Fibroblast of skin of scalp (primary cell): ENCODE measurements at regions not wholly inside any gene's neighbourhood (a gene's known extent, or its start where the extent isn't known, plus 50 kb on each side); places are given as distances from the start of the nearest gene placed in this dataset.

Experiments
- DNase-seq: peaks from one replicate; pipeline ENCODE4 v3.0.0-alpha.2; 2013

DNA sequence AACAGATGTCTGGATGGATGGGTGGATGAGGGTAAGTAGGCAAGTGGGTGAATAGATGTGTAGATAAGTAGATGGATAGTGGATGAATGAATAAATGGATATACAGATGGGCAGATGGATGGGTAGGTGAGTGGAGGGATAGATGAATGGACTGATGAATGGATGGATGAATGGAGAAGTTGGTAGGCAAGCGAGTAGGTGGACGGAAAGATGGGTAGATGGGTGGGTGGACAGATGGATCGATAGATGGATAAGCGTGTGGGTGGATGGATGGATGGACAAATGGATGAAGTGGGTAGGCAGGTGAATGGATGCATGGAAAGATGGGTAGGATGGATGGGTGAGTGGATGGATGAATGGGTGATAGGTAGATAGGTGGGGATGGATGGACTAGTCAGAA, 393.2 kb downstream of the SHANK2 start:
- DNase-seq = no peak

DNA sequence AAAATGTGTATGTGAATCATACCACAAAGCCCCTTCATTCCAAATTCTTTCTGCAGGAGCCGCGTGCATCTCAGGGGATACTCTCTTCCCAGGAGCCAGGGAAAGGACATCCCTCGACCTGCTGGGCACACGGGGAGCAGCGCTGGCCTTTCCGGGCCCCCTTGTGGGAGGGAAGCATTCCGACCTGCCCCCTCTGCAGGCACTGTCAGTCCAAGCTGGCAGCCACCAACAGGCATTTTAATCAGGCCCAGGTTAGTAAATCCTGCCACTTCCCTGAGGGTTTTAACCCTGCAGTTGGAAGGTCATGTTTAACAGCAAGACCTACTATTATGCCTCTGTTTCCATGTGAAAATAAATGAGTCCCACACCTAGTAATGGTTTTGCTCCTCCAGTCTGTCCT, 391.5 kb downstream of the SHANK2 start:
- no peak for DNase-seq

DNA sequence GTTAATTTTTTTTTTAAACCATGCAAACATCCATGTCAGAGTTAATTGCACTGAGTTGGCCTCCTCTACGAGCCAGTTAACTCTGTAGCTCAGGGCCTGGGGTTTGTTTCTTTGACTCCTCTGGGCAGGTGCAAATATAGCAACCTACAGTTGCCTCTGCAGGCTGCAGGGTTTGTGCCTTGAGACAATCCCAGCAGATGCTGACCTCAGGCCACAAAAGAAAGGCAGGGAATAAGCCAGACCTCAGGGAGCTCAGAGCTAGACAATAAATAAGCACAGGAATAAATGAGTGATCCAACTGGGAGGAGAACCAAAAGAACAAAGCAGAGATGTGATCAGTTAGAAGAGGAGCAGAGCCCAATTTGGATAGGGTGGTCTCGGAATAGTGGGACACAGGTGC, 390.8 kb downstream of the SHANK2 start:
- no peak for DNase-seq

DNA sequence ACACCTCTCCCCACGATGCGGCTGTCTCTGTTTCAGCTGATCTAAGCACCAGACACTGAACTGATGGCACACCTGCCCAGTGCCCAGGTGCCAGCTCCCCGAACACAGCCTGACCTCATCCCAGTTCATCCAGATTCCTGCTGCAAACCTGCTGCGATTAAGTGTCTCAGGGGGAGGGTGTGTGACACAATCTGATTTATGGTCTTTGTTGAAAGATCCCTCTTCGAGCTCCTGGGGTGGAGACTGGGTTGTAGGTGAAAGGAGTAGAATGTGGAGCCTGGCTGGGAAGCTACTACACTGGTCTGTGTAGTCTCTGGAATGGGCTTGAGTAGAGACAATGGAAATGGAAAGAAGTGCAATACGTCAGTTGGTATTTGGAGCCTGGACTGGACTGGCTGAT, 390.3 kb downstream of the SHANK2 start:
- no peak for DNase-seq

DNA sequence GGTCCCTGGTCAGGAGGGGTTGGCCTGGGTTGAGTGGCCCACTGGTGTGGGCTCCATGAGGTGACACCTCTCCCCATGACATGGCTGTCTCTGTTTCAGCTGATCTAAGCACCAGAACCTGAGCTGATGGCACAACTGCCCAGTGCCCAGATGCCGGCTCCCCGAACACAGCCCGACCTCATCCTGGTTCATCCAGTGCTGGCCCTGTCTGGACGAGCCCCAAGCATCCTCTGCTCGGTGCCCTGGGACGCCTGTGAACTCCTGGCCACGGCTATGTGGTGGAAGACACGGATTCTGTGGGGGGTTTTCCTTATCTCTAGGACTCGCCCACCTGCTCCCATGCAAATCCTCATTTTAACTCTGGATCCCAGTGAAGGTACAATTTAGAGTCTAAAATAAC, 389.2 kb downstream of the SHANK2 start:
- no peak for DNase-seq

DNA sequence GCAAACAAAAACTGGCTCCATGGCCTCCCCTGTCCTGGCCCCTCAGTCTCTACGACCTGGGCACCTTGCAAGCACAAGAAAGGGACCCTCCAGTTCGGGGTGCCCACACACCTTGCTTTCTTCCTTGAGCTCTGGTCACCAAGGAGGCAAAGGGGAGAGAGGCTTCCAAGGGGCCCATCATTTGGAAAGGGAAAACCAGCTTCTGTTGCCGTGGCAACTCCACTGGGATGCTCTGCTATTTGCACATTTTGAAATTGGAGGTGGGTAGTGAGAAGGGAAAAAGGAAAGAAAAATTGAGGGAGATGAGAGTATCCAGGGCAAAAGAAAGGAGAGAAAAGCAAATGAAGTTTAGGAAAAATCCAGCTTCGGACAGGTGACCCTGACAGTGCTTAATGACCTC, 388.4 kb downstream of the SHANK2 start:
- no peak for DNase-seq

DNA sequence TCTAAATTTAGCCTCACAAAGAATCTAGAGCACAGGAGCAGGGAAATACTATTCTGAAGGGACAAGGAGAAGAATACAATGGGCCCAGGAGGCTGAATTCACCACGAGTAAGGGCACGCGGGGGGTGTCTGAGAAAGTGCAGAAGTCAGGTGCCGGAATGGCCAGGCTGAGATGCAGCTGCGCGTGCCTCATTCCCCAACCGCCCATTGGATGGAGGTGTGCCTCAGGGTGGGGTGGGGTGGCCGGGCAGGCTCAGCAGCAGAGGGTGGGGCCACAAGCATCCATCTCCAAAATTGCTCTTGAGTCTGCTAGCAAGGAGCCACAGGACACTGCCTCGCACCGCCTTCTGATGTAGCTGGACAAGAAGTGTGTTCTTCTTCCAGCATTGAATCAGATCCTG, 387.0 kb downstream of the SHANK2 start:
- DNase-seq = no peak

DNA sequence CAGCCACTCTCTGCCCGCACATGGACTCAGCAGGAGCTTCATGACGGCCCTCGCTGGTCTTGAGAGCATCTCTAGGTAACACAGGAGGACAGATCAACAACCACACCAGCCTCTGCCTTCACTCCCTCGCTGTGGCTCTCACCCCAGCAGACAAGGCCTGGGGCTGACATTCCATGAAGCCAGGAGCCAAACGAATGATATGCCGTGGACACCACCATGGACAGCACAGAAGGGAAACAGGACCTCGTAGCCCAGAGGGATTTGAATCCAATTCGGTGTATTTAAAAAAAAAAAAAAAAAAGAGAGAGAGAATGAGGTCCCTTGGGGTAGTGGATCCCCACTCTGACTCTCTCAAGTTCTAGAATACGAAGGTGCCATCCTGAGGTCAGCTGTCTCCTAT, 385.5 kb downstream of the SHANK2 start:
- no peak for DNase-seq

DNA sequence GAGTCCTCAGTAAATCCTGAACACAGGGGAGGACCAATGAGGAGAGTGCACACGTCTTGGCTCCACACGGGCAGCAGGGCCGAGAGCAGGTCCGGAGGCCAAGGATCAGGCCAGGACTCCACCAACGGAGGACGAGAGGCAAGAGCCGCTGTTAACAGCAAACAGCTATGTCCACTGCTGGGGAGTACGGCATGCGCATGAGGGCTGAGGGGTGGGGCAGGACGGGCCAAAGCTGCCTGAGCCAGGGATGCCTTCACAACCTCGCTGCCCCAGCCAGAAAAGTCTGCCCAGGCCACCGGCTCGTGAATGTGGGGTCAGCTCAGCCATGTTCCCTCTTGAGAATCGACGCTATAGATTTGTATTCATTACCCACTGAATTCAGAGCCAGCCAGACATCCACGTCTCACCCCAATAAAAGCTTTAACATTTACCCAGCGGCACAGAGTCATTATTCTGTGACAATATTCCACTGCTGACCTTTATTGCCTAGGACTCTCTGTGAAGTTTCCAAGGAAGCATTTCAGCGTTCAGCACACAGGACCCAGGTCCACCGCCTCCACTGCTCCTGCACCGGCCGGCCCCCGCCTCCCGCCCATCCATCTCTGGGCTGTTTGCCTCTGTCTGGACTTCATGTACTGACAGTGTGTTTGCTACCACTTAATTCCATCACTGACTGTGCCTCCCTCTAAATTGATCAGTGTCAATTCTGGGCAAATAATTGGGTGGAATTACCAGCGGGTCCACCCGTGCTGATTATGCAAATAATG, 384.9 kb downstream of the SHANK2 start:
- no peak for DNase-seq

DNA sequence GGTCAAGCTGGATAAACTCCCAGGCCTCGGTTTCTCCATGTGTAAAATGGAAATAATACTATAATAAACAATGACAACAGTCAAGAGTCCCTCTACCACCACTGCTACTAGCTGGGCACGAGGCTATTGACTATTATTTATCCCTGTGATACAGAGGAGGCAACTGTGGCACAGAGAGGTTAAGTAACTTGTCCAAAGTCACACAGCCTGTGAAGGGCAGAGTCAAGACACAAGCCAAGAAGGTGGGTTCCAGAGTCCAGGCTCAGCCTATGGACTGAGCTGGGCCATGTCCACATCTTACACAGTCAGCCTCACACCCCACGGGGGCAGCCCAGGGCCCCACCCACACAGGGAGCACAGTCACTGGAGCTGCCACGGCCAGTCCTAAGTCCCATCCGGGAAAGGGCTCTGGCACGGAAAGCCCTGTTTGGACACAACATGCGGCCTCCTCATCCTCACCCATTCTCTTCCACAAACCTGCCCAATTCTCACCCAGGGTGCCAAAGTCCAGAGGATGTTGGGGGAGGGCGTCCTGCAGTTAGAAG, 384.0 kb downstream of the SHANK2 start:
- no peak for DNase-seq

DNA sequence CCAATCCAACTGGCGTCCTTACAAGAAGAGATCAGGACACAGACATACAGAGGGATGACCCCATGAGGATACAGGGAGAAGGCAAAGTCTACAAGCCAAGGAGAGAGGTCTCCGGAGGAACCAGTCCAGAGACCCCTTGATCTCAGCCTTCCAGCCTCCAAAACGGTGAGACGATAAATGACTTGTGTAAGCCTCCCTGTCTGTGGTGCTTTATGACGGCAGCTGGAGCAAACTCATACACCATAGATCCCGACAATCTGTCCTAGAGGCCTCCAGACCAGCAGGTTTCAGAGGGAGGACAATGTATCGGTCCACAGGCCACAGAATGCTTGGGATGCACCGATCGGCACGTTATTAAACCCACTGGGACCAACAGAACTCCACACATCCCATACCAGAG, 383.3 kb downstream of the SHANK2 start:
- no peak for DNase-seq

DNA sequence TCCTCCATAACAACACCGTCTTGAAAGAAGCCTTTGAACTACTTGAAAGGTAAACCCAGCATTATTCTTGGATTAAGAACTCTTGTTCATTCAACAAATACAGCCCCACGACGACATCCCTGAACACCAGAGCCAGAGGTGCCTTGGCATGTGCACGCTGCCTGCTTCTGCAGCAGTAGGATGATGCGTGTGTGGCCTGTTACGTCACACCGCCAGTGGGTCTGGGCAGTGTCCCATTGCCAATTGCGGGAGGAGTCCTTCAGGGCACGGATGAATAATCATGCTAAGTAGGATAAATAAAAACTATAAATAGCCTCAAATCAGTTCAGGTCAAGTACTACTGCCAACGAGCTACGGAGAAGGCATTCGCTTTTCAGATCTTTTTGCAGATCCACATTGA, 380.5 kb downstream of the SHANK2 start:
- DNase-seq = no peak

DNA sequence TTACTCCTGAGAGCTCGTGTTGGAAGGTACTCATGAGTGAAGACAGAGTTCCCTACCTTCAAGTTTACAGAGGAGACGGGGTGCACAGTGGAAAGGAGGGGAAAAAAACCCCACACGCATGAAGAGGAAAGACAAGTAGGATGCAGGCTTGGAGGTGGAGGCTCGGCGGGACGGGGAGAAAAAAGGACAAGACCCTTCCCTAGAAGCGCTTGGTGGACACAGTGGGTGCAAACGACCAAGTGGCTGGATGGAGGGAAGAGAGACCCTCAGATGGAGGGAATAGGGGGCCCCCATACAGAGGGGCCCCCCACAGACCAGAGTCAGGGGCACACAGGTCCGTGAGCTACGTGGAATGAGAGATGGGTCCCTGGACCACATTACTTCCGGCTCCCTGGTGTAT, 380.1 kb downstream of the SHANK2 start:
- DNase-seq = no peak

DNA sequence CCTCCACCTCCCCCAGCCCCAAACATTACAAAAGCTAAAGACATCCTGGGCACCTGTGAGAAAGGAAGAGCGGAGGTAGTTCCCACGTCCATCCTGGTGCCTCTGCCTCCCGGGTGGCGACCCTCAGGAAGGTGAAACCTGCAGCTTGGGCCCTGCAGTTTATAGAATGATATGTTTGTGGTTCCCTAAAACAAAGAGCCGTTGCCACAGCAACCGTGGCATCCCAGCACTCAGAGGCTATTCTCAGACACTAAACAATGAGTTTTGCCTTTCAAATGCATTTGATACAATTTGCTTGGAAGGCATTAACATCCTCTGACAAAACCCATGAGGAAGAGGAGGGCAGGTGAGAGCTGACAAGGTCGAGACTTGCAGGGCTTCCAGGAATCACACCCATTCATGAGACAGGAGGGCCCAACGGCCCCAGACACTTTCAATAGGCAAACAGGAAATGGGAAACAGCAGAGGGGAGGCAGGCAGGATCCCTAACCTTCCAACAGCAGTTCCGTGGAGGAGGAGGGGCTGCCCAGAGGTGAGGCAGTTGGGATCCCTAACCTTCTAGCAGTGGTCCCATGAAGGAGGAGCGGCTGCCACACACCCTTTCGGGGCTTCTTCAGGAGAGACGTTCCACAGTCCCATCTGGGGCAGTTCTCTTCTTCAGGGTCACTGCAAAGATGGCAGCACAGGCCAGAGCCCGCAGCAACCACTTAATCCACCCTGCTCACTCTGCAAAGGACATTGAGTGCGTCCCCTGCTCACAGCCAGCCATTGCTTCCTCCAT, 379.2 kb downstream of the SHANK2 start:
- DNase-seq = no peak

DNA sequence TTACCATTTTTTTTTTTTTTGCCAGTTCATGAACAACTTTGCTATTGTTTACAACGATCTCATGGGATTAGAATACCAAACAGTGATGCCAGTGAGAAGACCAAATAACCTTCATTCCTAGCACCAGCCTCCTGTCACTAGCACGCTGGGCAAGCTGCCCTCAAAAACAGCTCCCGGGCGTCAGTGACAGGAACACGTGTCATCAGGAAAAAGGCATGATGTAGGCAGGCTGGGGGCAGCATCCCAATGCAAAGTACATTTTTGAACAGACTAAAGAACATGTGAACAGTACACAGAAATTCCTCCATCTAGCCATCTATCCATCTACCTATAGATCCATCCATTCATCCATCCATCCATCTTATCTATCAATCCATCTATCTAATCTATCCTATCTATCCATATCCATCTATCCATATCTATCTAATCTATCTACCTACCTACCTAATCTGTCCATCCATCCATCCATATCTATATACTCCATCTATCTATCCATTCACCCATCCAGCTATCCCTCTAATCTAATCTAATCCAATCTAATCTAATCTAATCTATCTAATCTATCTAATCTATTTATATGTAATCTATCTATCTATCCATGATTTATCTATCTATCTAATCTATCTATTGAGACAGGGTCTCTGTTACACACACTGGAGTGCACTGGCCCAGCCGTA, 378.5 kb downstream of the SHANK2 start:
- no peak for DNase-seq

DNA sequence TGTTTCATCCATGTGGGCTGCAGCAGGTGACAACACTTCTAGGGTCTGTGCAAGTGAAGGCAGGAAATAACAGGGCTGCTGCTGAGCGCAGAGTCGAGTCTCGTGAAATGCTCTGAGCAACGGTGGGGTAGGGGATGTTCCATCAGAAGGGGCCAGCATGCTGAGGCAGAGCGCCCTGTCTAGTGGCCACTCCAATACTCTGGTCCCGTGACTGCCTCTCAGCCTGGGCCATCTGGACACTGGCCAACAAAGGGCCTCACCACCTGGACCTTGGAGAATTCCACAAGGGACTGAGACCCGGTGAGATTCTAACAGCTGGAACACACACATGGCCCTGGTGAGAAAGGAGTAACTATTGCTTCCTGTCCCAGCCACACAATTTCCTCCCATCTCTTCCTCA, 375.7 kb downstream of the SHANK2 start:
- DNase-seq = no peak

DNA sequence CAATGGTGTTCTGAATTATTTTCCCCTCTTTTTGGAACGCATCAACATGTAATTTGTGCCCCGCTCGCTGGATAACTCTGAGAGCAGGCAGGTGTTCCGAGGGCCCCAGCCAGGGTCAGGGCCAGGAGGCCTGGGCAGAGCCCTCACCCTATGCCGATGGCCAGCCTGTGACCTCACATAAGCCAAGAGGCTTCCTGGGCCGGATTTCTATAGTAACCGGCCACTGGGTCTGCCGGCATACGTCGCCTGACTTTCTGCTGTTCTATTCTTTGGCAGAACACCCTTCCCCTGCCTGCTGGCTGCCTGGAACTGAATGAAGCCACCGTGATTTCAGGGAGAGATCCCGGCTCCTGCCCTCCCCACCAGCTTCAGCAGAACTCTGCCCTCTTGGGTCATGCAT, 375.2 kb downstream of the SHANK2 start:
- no peak for DNase-seq

DNA sequence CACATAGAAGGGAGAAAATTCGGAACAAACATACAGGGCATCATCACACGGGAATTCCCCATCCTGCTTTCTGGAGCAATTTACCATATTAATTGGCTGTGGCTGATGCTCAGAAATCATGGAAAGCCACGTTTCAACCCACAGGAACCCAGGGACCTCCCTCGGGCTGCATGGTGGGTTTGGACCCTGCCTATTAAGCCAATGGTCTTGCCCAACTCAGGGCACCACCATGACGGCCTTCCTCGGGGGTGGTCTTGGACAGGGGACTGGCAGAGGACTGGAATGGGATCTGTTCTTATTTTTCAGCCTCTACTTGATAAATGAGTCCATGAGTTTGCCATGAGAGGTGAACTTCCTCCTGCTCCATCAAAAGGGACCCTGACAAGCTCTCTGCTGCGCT, 374.0 kb downstream of the SHANK2 start:
- DNase-seq = no peak

DNA sequence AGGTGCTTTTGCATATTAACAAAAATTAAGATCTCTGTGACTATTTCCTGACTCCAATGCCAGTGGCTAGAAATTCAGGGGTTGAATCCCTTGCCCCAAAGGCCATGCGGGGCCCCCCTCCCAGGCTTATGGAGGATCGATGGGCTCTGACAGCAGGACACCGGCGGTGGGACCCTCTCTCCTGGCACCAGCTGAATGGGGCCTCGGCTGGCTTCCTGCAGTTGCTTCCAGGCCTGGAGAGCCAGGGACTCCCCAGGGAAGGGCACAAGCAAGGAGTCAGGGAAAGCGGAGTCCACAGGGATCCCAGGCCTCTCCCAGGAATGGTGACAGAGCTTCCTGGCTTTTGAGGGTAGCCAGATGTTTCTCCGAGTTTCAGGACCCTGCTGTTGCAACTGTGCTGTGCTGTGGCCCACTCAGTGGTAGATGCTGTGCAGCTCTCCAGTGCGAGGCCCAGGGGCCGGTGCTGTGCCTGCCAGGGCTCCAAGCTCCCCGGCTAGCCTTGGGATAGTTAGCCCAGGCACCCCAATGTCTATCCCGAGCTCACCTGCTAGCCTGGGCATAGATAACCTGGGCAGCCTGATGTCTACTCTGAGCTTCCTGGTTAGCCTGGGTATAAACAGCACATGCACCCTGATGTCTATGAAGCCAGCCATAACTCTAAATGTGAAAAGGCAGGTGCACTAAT, 372.6 kb downstream of the SHANK2 start:
- no peak for DNase-seq

DNA sequence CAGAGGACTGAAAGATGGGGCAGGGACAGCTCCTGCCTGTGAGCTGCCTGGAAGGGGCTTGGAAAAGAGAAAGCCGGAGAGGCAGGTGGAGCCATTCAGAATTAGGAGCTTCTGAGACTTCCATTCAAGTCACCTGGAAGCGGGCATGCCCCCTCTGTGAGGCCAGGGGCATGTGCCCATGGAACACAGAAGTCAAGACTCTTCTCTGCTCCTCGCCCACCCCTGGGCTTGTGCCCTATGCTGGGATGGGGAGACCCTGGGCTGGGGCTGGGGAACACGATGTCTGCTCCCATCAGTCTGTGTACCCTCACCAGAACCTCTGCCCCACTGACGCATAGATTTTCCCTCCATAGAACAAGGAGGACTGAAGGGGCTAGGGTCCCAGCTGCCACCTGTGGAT, 372.0 kb downstream of the SHANK2 start:
- no peak for DNase-seq

DNA sequence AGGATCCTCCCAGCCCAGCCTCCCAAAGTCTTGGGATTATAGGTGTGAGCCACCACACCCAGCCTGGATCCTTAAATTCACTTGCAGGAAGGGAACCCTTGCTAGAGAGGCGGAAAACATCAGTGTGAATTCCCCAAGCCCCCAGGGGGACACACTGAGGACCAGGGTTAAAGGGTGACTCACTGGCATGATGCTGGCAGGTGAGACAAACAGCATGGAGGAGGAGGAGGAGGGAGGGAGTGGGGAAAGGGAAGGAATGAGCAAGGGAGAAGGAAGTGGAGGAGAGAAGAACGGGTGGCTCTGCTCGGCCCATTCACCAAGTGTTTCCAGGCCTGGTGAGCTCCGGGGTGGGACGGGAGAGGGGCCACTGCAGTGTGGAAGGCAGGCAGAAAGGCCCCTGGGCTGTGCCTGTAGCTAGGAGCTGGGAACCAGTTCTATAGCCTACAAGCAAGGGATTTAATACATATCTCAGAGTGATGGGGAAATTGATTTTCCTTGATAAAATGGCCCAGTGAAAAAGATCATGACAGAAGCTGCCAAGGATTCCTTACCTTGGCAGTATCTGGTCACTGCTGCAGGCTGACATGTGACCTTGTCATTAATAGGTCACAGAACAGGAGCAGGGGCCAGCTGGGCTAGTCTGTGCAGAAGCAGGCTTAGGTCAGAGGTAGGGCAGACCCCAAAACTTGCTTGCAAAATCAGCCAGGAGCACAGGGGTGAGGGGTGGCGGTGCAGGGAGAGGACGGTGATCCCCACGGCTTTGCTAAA, 370.2 kb downstream of the SHANK2 start:
- DNase-seq = no peak

DNA sequence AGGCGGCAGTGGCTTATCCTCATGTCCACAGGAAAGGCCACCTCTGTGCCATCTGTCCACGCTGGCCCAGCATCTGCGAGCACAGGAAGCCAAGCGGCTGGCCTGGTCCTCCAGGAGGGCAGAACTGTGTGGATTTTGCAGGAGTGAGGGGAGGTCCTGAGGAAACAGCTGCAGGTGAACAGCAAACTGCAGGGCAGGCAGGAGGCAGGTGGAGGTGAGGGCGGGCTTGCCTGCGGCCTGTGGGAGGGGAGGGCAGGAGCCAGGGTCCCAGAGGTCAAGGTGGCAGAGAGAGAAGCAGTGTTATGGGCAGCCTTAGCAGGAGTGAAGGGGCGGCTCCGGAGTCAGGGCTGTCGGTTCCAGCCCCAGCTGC, 369.7 kb downstream of the SHANK2 start:
- DNase-seq = no peak
